GM12878 (cell line): ENCODE measurements at regions not wholly inside any gene's neighbourhood (a gene's known extent, or its start where the extent isn't known, plus 50 kb on each side); places are given as distances from the start of the nearest gene placed in this dataset.
"Not testable (repeated sequence)": the region's sequence is repeated elsewhere in the genome, so short reads cannot be mapped to it uniquely, and the experiment has no call there.

Experiments
- ATF7 ChIP-seq: fragments of 450-650 bp; IDR thresholded peaks from 2 replicates; pipeline ENCODE4 v1.6.1; 2016; ENCODE audit warnings: low read depth, mild to moderate bottlenecking
- CHD1 ChIP-seq: IDR thresholded peaks from 2 replicates; pipeline ENCODE4 v1.6.1; 2012; ENCODE audit warnings: low read depth, low read length, improper control_type of control experiment
- EGR1 ChIP-seq, 2 experiments: IDR thresholded peaks; 1 replicate in 1 of 2; 2 replicates in 1 of 2; pipeline ENCODE4 v1.6.1; 2011 to 2012; ENCODE audit warnings: low read depth in 2 of 2, low read length in 2 of 2, borderline replicate concordance in 1 of 2, mild to moderate bottlenecking in 1 of 2, moderate library complexity in 1 of 2
- HDGF ChIP-seq: fragments of 450-650 bp; IDR thresholded peaks from 2 replicates; pipeline ENCODE4 v1.6.1; 2016; ENCODE audit warnings: antibody characterized with exemption
- POLR2AphosphoS5 ChIP-seq: IDR thresholded peaks from 2 replicates; pipeline ENCODE4 v1.6.1; 2011; ENCODE audit warnings: mild to moderate bottlenecking, low read length, inconsistent platforms
- RAD51 ChIP-seq: fragments of 450-650 bp; IDR thresholded peaks from 2 replicates; pipeline ENCODE4 v1.6.1; 2016; ENCODE audit warnings: moderate library complexity, mild to moderate bottlenecking, inconsistent platforms
- RCOR1 ChIP-seq: conservative IDR thresholded peaks from 2 replicates; pipeline ENCODE4 v1.6.1; 2012; ENCODE audit warnings: low read depth, low read length, improper control_type of control experiment
- ZZZ3 ChIP-seq: IDR thresholded peaks from 2 replicates; pipeline ENCODE4 v1.6.1; 2011; ENCODE audit warnings: low read depth; ENCODE audit not compliant: control insufficient read depth, insufficient read length
- TF ChIP-seq, protein P1 (sequence below): IDR thresholded peaks from 2 replicates; pipeline ENCODE4 v1.6.1; 2012; ENCODE audit warnings: low read depth, low read length, improper control_type of control experiment
- TF ChIP-seq, protein P2 (sequence below), 3 experiments: IDR thresholded peaks in 2 of 3; conservative IDR thresholded peaks in 1 of 3; 2 replicates each; pipeline ENCODE4 v1.5.1; 2011; ENCODE audit warnings: low read depth in 3 of 3, low read length in 3 of 3, mild to moderate bottlenecking in 3 of 3, control low read depth in 2 of 3, moderate library complexity in 2 of 3, inconsistent platforms in 1 of 3, mixed read lengths in 1 of 3; ENCODE audit not compliant: control insufficient read depth in 2 of 3, insufficient read depth in 1 of 3; ENCODE audit errors: extremely low read depth in 1 of 3
- TF ChIP-seq, protein P3 (sequence below): IDR thresholded peaks from 2 replicates; pipeline ENCODE4 v1.6.1; 2012; ENCODE audit warnings: mild to moderate bottlenecking, low read depth, low read length

DNA sequence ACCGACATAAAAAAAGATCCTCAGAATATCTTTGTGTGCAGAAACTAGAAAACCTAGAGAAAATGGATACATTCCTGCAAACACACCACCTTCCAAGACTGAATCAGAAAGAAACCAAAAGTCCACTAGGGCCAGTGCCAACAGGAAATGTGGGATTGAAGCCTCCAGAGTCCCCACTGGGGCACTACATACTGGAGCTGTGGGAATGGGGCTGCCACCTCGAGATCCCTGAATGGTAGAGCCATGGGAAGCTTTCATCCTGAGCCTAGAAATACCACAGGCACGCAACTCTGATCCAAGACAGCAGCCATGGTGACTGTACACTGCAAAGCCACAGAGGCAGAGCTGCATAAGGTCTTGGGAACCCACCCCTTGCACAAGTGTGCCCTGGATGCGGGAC lies 111.6 kb upstream of the TPTE start:
- TF ChIP-seq, protein P1, sequence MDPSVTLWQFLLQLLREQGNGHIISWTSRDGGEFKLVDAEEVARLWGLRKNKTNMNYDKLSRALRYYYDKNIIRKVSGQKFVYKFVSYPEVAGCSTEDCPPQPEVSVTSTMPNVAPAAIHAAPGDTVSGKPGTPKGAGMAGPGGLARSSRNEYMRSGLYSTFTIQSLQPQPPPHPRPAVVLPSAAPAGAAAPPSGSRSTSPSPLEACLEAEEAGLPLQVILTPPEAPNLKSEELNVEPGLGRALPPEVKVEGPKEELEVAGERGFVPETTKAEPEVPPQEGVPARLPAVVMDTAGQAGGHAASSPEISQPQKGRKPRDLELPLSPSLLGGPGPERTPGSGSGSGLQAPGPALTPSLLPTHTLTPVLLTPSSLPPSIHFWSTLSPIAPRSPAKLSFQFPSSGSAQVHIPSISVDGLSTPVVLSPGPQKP = not testable (repeated sequence)
- TF ChIP-seq, protein P2, sequence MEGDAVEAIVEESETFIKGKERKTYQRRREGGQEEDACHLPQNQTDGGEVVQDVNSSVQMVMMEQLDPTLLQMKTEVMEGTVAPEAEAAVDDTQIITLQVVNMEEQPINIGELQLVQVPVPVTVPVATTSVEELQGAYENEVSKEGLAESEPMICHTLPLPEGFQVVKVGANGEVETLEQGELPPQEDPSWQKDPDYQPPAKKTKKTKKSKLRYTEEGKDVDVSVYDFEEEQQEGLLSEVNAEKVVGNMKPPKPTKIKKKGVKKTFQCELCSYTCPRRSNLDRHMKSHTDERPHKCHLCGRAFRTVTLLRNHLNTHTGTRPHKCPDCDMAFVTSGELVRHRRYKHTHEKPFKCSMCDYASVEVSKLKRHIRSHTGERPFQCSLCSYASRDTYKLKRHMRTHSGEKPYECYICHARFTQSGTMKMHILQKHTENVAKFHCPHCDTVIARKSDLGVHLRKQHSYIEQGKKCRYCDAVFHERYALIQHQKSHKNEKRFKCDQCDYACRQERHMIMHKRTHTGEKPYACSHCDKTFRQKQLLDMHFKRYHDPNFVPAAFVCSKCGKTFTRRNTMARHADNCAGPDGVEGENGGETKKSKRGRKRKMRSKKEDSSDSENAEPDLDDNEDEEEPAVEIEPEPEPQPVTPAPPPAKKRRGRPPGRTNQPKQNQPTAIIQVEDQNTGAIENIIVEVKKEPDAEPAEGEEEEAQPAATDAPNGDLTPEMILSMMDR (IDR thresholded peaks at IDR 0.05 in 2 of 3, conservative IDR thresholded peaks at IDR 0.05 in 1 of 3; ENCODE audit: control insufficient read depth in 2 of 3, extremely low read depth in 1 of 3, insufficient read depth in 1 of 3, low read depth in 3 of 3, low read length in 3 of 3) = not testable (repeated sequence)
- TF ChIP-seq CHD1; RAD51; POLR2AphosphoS5; RCOR1; ZZZ3; HDGF; ATF7; EGR1 (IDR thresholded peaks at IDR 0.05; ENCODE audit: borderline replicate concordance in 1 of 2, low read depth in 2 of 2, low read length in 2 of 2): not testable (repeated sequence)
- TF ChIP-seq, protein P3, sequence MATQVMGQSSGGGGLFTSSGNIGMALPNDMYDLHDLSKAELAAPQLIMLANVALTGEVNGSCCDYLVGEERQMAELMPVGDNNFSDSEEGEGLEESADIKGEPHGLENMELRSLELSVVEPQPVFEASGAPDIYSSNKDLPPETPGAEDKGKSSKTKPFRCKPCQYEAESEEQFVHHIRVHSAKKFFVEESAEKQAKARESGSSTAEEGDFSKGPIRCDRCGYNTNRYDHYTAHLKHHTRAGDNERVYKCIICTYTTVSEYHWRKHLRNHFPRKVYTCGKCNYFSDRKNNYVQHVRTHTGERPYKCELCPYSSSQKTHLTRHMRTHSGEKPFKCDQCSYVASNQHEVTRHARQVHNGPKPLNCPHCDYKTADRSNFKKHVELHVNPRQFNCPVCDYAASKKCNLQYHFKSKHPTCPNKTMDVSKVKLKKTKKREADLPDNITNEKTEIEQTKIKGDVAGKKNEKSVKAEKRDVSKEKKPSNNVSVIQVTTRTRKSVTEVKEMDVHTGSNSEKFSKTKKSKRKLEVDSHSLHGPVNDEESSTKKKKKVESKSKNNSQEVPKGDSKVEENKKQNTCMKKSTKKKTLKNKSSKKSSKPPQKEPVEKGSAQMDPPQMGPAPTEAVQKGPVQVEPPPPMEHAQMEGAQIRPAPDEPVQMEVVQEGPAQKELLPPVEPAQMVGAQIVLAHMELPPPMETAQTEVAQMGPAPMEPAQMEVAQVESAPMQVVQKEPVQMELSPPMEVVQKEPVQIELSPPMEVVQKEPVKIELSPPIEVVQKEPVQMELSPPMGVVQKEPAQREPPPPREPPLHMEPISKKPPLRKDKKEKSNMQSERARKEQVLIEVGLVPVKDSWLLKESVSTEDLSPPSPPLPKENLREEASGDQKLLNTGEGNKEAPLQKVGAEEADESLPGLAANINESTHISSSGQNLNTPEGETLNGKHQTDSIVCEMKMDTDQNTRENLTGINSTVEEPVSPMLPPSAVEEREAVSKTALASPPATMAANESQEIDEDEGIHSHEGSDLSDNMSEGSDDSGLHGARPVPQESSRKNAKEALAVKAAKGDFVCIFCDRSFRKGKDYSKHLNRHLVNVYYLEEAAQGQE = not testable (repeated sequence)
